Medulla oblongata (tissue), 1 donor: ENCODE measurements at regions not wholly inside any gene's neighbourhood (a gene's known extent, or its start where the extent isn't known, plus 50 kb on each side); places are given as distances from the start of the nearest gene placed in this dataset.

Source experiments
- DNase-seq: peaks from one replicate; pipeline ENCODE4 v3.0.0-alpha.2; 2015; ENCODE audit errors: extremely low spot score

GRCh38 chr20:16678779-16679178 lies 51.0 kb upstream of the SNRPB2 start:
- no peak for DNase-seq

- DNase-seq: no peak
Measured at GRCh38 chr20:16676891-16677290, 52.9 kb upstream of the SNRPB2 start.

- no peak for DNase-seq
Measured at GRCh38 chr20:16675001-16675564, 54.7 kb upstream of the SNRPB2 start.

GRCh38 chr20:16674243-16674642 lies 55.6 kb upstream of the SNRPB2 start:
- DNase-seq: no peak

GRCh38 chr20:16672299-16672698 lies 57.5 kb upstream of the SNRPB2 start:
- no peak for DNase-seq

- DNase-seq: no peak
Measured at GRCh38 chr20:16671753-16672152, 58.1 kb upstream of the SNRPB2 start.

- DNase-seq: no peak
Measured at GRCh38 chr20:16666272-16666671, 63.6 kb upstream of the SNRPB2 start.

GRCh38 chr20:16664020-16664419 lies 65.8 kb upstream of the SNRPB2 start:
- no peak for DNase-seq

- no peak for DNase-seq
Measured at GRCh38 chr20:16662467-16662866, 67.4 kb upstream of the SNRPB2 start.

GRCh38 chr20:16661756-16662155 lies 68.1 kb upstream of the SNRPB2 start:
- DNase-seq: peak; percentile 81

- no peak for DNase-seq
Measured at GRCh38 chr20:16654858-16655535, 74.8 kb upstream of the SNRPB2 start.

- no peak for DNase-seq
Measured at GRCh38 chr20:16653266-16653665, 76.6 kb upstream of the SNRPB2 start.

- DNase-seq: no peak
Measured at GRCh38 chr20:16647875-16648597, 74.8 kb upstream of the KIF16B start.

- no peak for DNase-seq
Measured at GRCh38 chr20:16641511-16642023, 68.3 kb upstream of the KIF16B start.

GRCh38 chr20:16639027-16639941 lies 66.0 kb upstream of the KIF16B start:
- no peak for DNase-seq

GRCh38 chr20:16637797-16638196 lies 64.5 kb upstream of the KIF16B start:
- no peak for DNase-seq

GRCh38 chr20:16626849-16627248 lies 53.6 kb upstream of the KIF16B start:
- no peak for DNase-seq

- DNase-seq: no peak
Measured at GRCh38 chr20:16624106-16624505, 50.9 kb upstream of the KIF16B start.
